H1 (cell line): ENCODE measurements at regions not wholly inside any gene's neighbourhood (a gene's known extent, or its start where the extent isn't known, plus 50 kb on each side); places are given as distances from the start of the nearest gene placed in this dataset.

Experiments
- CTBP2 ChIP-seq: IDR thresholded peaks from 2 replicates; pipeline ENCODE4 v1.7.0; 2011; ENCODE audit warnings: borderline replicate concordance, mild to moderate bottlenecking, moderate library complexity, mixed read lengths, low read length; ENCODE audit not compliant: insufficient read depth, insufficient read length
- EP300 ChIP-seq, 2 experiments: IDR thresholded peaks; 1 replicate in 1 of 2; 2 replicates in 1 of 2; pipeline ENCODE4 v1.6.1; 2011 to 2012; ENCODE audit warnings: low read depth in 2 of 2, low read length in 2 of 2, mild to moderate bottlenecking in 2 of 2, borderline replicate concordance in 1 of 2, inconsistent platforms in 1 of 2, moderate library complexity in 1 of 2
- FOSL1 ChIP-seq: IDR thresholded peaks from 2 replicates; pipeline ENCODE4 v1.6.1; 2011; ENCODE audit warnings: mild to moderate bottlenecking, low read depth, low read length, moderate library complexity; ENCODE audit not compliant: insufficient read depth
- GTF2F1 ChIP-seq: IDR thresholded peaks from 2 replicates; pipeline ENCODE4 v1.6.1; 2012; ENCODE audit warnings: low read depth, low read length, improper control_type of control experiment, borderline replicate concordance
- SAP30 ChIP-seq: fragments of 300-600 bp; sonication (generic); IDR thresholded peaks from 2 replicates; pipeline ENCODE4 v1.7.1; 2012; ENCODE audit warnings: low read length, moderate library complexity, mild to moderate bottlenecking, inconsistent platforms; ENCODE audit not compliant: insufficient read depth, insufficient replicate concordance
- ZNF274 ChIP-seq: IDR thresholded peaks from 2 replicates; pipeline ENCODE4 v1.7.0; 2012; ENCODE audit warnings: low read length, borderline replicate concordance; ENCODE audit errors: extremely low read depth
- TF ChIP-seq, protein P1 (sequence below): IDR thresholded peaks from 2 replicates; pipeline ENCODE4 v1.6.1; 2011; ENCODE audit warnings: low read length, improper control_type of control experiment

DNA sequence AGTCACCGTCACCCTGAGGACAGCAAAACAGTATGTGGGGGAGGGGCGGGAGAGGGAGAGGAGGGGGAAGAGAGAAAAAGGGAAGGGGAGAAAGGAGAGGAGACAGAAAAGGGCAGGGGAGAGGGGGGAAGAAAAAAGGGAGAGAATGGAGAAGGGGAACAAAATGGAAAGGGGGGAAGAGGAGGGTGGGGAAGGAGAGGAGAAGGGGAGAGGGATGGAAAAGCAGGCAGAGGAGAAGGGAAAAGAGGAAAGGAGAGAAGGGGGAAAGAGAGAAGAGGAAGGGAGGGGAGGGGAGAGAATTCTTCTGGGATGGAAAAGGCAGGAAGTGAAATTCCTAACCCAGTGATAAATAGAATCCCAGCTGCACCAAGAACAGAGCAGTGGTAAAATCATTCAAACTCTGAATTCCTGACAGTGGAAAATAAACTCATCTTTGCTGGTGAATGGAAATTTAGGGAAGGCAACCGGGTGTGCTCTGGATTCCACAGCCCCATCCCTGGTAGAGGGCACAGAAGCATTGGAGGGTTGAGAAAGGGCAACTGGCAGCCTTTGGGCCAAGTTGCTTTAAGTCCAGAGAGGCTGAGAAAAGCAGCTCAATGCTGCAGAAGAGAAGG is 244.2 kb downstream of the BCOR start (continued):
- TF ChIP-seq, protein P1, sequence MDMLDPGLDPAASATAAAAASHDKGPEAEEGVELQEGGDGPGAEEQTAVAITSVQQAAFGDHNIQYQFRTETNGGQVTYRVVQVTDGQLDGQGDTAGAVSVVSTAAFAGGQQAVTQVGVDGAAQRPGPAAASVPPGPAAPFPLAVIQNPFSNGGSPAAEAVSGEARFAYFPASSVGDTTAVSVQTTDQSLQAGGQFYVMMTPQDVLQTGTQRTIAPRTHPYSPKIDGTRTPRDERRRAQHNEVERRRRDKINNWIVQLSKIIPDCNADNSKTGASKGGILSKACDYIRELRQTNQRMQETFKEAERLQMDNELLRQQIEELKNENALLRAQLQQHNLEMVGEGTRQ, result no peak
- no peak for TF ChIP-seq CTBP2
- TF ChIP-seq EP300 (IDR thresholded peaks at IDR 0.05; ENCODE audit: borderline replicate concordance in 1 of 2, low read depth in 2 of 2, low read length in 2 of 2), result no peak
- no peak for TF ChIP-seq FOSL1
- no peak for TF ChIP-seq GTF2F1
- TF ChIP-seq SAP30, result no peak
- no peak for TF ChIP-seq ZNF274
